IPS-NIHi11 (cell line): ENCODE measurements at regions not wholly inside any gene's neighbourhood (a gene's known extent, or its start where the extent isn't known, plus 50 kb on each side); places are given as distances from the start of the nearest gene placed in this dataset.

Source experiments
- DNase-seq: peaks from one replicate; pipeline ENCODE4 v3.0.0; 2012; ENCODE audit warnings: mixed read lengths, low spot score

- no peak for DNase-seq
Measured at GRCh38 chr3:103365467-103365866, 930.7 kb downstream of the ZPLD1 start.

GRCh38 chr3:103367481-103367880, 932.7 kb downstream of the ZPLD1 start:
- no peak for DNase-seq

- no peak for DNase-seq
Measured at GRCh38 chr3:103371411-103371810, 936.6 kb downstream of the ZPLD1 start.

- no peak for DNase-seq
Measured at GRCh38 chr3:103372031-103372430, 937.2 kb downstream of the ZPLD1 start.

GRCh38 chr3:103380391-103380790, 945.6 kb downstream of the ZPLD1 start:
- DNase-seq, result no peak

GRCh38 chr3:103381296-103382079, 946.7 kb downstream of the ZPLD1 start:
- DNase-seq, result peak; percentile 8

GRCh38 chr3:103385961-103386656, 951.3 kb downstream of the ZPLD1 start:
- DNase-seq, result no peak

- DNase-seq, result no peak
Measured at GRCh38 chr3:103388214-103388613, 953.4 kb downstream of the ZPLD1 start.

GRCh38 chr3:103389356-103389755, 954.5 kb downstream of the ZPLD1 start:
- DNase-seq, result no peak

- no peak for DNase-seq
Measured at GRCh38 chr3:103393395-103394186, 958.8 kb downstream of the ZPLD1 start.

GRCh38 chr3:103403191-103403590, 968.4 kb downstream of the ZPLD1 start:
- peak; percentile 5 for DNase-seq

- no peak for DNase-seq
Measured at GRCh38 chr3:103406320-103406850, 971.6 kb downstream of the ZPLD1 start.

GRCh38 chr3:103410231-103410630, 975.4 kb downstream of the ZPLD1 start:
- DNase-seq, result peak; percentile 23

GRCh38 chr3:103421460-103421859, 986.6 kb downstream of the ZPLD1 start:
- DNase-seq, result no peak

- no peak for DNase-seq
Measured at GRCh38 chr3:103437883-103438282, 1003.1 kb downstream of the ZPLD1 start.

- peak; percentile 10 for DNase-seq
Measured at GRCh38 chr3:103440539-103441203, 1005.9 kb downstream of the ZPLD1 start.

- DNase-seq, result no peak
Measured at GRCh38 chr3:103446953-103447629, 1012.3 kb downstream of the ZPLD1 start.

GRCh38 chr3:103453152-103453551, 1018.3 kb downstream of the ZPLD1 start:
- no peak for DNase-seq

GRCh38 chr3:103459815-103460214, 1025.0 kb downstream of the ZPLD1 start:
- DNase-seq, result peak; percentile 5

GRCh38 chr3:103470498-103470897, 1035.7 kb downstream of the ZPLD1 start:
- no peak for DNase-seq

GRCh38 chr3:103494011-103494410, 1059.2 kb downstream of the ZPLD1 start:
- no peak for DNase-seq
